IMR-90 (cell line): ENCODE measurements at regions not wholly inside any gene's neighbourhood (a gene's known extent, or its start where the extent isn't known, plus 50 kb on each side); places are given as distances from the start of the nearest gene placed in this dataset.

Experiments used
- ATAC-seq: fragments of 200-7000 bp; cut with Tn5 transposase; 2 replicates; pipeline ENCODE4 v1.9.1; 2020; ENCODE audit warnings: low read depth, mild to moderate bottlenecking, moderate library complexity
- BruUV-seq: library from RNA; stranded (reverse); fragments of 400-500 nt; replicated peaks from 2 replicates; lab custom pipeline; 2021; lab: Mats Ljungman, UMichigan
- CTCF ChIA-PET: fragments of 300-600 bp; formaldehyde crosslinking; extraction: SDS; loops from one replicate; lab custom pipeline; 2021; ENCODE audit warnings: antibody characterized with exemption; lab: Yijun Ruan, JAX
- POLR2A ChIA-PET: fragments of 300-600 bp; sonication (Branson Sonifier 250); formaldehyde crosslinking; loops from one replicate; lab custom pipeline; 2022; ENCODE audit warnings: antibody characterized with exemption; ENCODE audit not compliant: unreplicated experiment; lab: Charles Lee
- DNase-seq: peaks from one replicate; pipeline ENCODE4 v3.0.0; 2013
- H2AFZ ChIP-seq: replicated peaks from 2 replicates; pipeline ENCODE3; 2013; ENCODE audit warnings: low read length, mild to moderate bottlenecking; ENCODE audit not compliant: poor library complexity
- H2AK5ac ChIP-seq: 2 replicates; pipeline ENCODE4 v1.6.1; 2013; ENCODE audit warnings: low read depth, low read length, inconsistent platforms
- H2AK9ac ChIP-seq: replicated peaks from 2 replicates; pipeline ENCODE3; 2013; ENCODE audit warnings: mild to moderate bottlenecking, low read depth, low read length, moderate library complexity; ENCODE audit not compliant: poor library complexity
- H2BK120ac ChIP-seq: 2 replicates; pipeline ENCODE4 v1.6.1; 2013; ENCODE audit warnings: low read depth, low read length, inconsistent platforms
- H2BK15ac ChIP-seq: 3 replicates; pipeline ENCODE4 v1.6.1; 2013; ENCODE audit warnings: low read depth, low read length, inconsistent platforms
- H2BK20ac ChIP-seq: 2 replicates; pipeline ENCODE4 v1.6.1; 2013; ENCODE audit warnings: low read depth, mild to moderate bottlenecking, inconsistent platforms, low read length, moderate library complexity
- H2BK5ac ChIP-seq: 2 replicates; pipeline ENCODE4 v1.6.1; 2013; ENCODE audit warnings: mild to moderate bottlenecking, low read depth, low read length, inconsistent platforms; ENCODE audit not compliant: poor library complexity, severe bottlenecking
- H3K14ac ChIP-seq: replicated peaks from 2 replicates; pipeline ENCODE4 v1.6.1; 2013; ENCODE audit warnings: low read depth, low read length, inconsistent platforms
- H3K18ac ChIP-seq: 2 replicates; pipeline ENCODE4 v1.6.1; 2013; ENCODE audit warnings: low read depth, low read length, control low read depth
- H3K23ac ChIP-seq: 2 replicates; pipeline ENCODE4 v1.6.1; 2013; ENCODE audit warnings: low read depth, low read length, inconsistent platforms
- H3K27ac ChIP-seq: 2 replicates; pipeline ENCODE4 v1.5.1; 2013; ENCODE audit warnings: mild to moderate bottlenecking, control low read depth, low read length; ENCODE audit not compliant: insufficient read depth
- H3K27me3 ChIP-seq: 2 replicates; pipeline ENCODE4 v1.6.1; 2013; ENCODE audit warnings: low read length; ENCODE audit not compliant: control insufficient read depth, insufficient read depth
- H3K36me3 ChIP-seq: 2 replicates; pipeline ENCODE4 v1.6.1; 2013; ENCODE audit warnings: low read length, mixed read lengths; ENCODE audit not compliant: control insufficient read depth, insufficient read depth
- H3K4ac ChIP-seq: 2 replicates; pipeline ENCODE4 v1.6.1; 2013; ENCODE audit warnings: low read depth, low read length, inconsistent platforms
- H3K4me1 ChIP-seq: 2 replicates; pipeline ENCODE4 v1.6.1; 2013; ENCODE audit warnings: low read length, mixed read lengths; ENCODE audit not compliant: control insufficient read depth, insufficient read depth
- H3K4me2 ChIP-seq: 2 replicates; pipeline ENCODE4 v1.6.1; 2013; ENCODE audit warnings: low read depth, mild to moderate bottlenecking, control low read depth, low read length, moderate library complexity
- H3K4me3 ChIP-seq: 2 replicates; pipeline ENCODE4 v1.5.1; 2013; ENCODE audit warnings: low read depth, mild to moderate bottlenecking, control low read depth, low read length, moderate library complexity; ENCODE audit not compliant: insufficient read depth
- H3K56ac ChIP-seq: 2 replicates; pipeline ENCODE4 v1.6.1; 2013; ENCODE audit warnings: low read length, inconsistent platforms; ENCODE audit not compliant: insufficient read depth; ENCODE audit errors: extremely low read depth
- H3K79me1 ChIP-seq, 2 experiments: 2 replicates each; pipeline ENCODE4 v1.6.1; 2013; ENCODE audit warnings: low read length in 2 of 2, inconsistent platforms in 1 of 2, low read depth in 1 of 2
- H3K9ac ChIP-seq: 2 replicates; pipeline ENCODE4 v1.6.1; 2013; ENCODE audit warnings: low read depth, low read length, control low read depth
- H3K9me1 ChIP-seq: 2 replicates; pipeline ENCODE4 v1.6.1; 2013; ENCODE audit warnings: low read length, inconsistent platforms; ENCODE audit not compliant: insufficient read depth
- H3K9me3 ChIP-seq: 2 replicates; pipeline ENCODE4 v1.6.1; 2013; ENCODE audit warnings: low read length; ENCODE audit not compliant: control insufficient read depth, insufficient read depth
- H4K20me1 ChIP-seq: 2 replicates; pipeline ENCODE4 v1.6.1; 2013; ENCODE audit warnings: low read length, inconsistent platforms; ENCODE audit not compliant: insufficient read depth
- H4K5ac ChIP-seq: 2 replicates; pipeline ENCODE4 v1.6.1; 2013; ENCODE audit warnings: mild to moderate bottlenecking, low read depth, low read length, control low read depth
- H4K8ac ChIP-seq, 2 experiments: 2 replicates each; pipeline ENCODE4 v1.6.1; 2013; ENCODE audit warnings: low read depth in 2 of 2, low read length in 2 of 2, control low read depth in 1 of 2, inconsistent platforms in 1 of 2
- H4K91ac ChIP-seq: 2 replicates; pipeline ENCODE4 v1.6.1; 2013; ENCODE audit warnings: low read depth, low read length, inconsistent platforms; ENCODE audit not compliant: insufficient read depth
- BHLHE40 ChIP-seq: fragments of 150-350 bp; IDR thresholded peaks from 2 replicates; pipeline ENCODE4 v1.6.1; 2016; ENCODE audit warnings: mild to moderate bottlenecking, low read depth, low read length
- CEBPB ChIP-seq: IDR thresholded peaks from 2 replicates; pipeline ENCODE4 v1.6.1; 2012; ENCODE audit warnings: low read depth, low read length, improper control_type of control experiment
- CHD1 ChIP-seq: IDR thresholded peaks from 2 replicates; pipeline ENCODE4 v1.6.1; 2012; ENCODE audit warnings: low read depth, low read length, improper control_type of control experiment
- FOS ChIP-seq: fragments of 150-350 bp; IDR thresholded peaks from 2 replicates; pipeline ENCODE4 v1.6.1; 2016; ENCODE audit warnings: low read depth, low read length
- MAFK ChIP-seq: IDR thresholded peaks from 2 replicates; pipeline ENCODE4 v1.6.1; 2012; ENCODE audit warnings: low read depth, low read length, improper control_type of control experiment
- MAZ ChIP-seq: IDR thresholded peaks from 2 replicates; pipeline ENCODE4 v1.6.1; 2012; ENCODE audit warnings: low read depth, mild to moderate bottlenecking, low read length, improper control_type of control experiment, moderate library complexity, borderline replicate concordance
- MXI1 ChIP-seq: IDR thresholded peaks from 2 replicates; pipeline ENCODE4 v1.6.1; 2012; ENCODE audit warnings: low read depth, mild to moderate bottlenecking, low read length, moderate library complexity, borderline replicate concordance
- NFE2L2 ChIP-seq: fragments of 150-350 bp; IDR thresholded peaks from 2 replicates; pipeline ENCODE4 v1.6.1; 2016; ENCODE audit warnings: low read depth, mild to moderate bottlenecking, low read length
- POLR2A ChIP-seq: IDR thresholded peaks from 2 replicates; pipeline ENCODE4 v1.6.1; 2012; ENCODE audit warnings: mild to moderate bottlenecking, low read depth, low read length
- RAD21 ChIP-seq: IDR thresholded peaks from 2 replicates; pipeline ENCODE4 v1.6.1; 2012; ENCODE audit warnings: low read length, improper control_type of control experiment
- RCOR1 ChIP-seq: IDR thresholded peaks from 2 replicates; pipeline ENCODE4 v1.6.1; 2012; ENCODE audit warnings: mild to moderate bottlenecking, low read length, improper control_type of control experiment; ENCODE audit not compliant: insufficient replicate concordance
- RFX5 ChIP-seq: IDR thresholded peaks from 2 replicates; pipeline ENCODE4 v1.8.0; 2012; ENCODE audit warnings: low read depth, mild to moderate bottlenecking, low read length, moderate library complexity
- SMC3 ChIP-seq: fragments of 150-350 bp; IDR thresholded peaks from 2 replicates; pipeline ENCODE4 v1.6.1; 2016; ENCODE audit warnings: low read depth, mild to moderate bottlenecking, antibody characterized with exemption, low read length, moderate library complexity
- WGBS, 2 experiments: methylation state at CpG; one replicate each; pipeline versions ENCODE4 v1.1.5 to v1.1.7; 2013; ENCODE audit warnings: missing lambda C conversion rate in 2 of 2; ENCODE audit not compliant: insufficient read length in 1 of 2; ENCODE audit errors: extremely low coverage in 2 of 2; 5-methylcytosine and 5-hydroxymethylcytosine counted together
- dilution Hi-C: fragments of 300-500 bp; cut with HindIII; formaldehyde crosslinking; loops from one replicate; pipeline ENCODE4 v1.14.3; 2018; ENCODE audit warnings: low sequenced_read_pairs; ENCODE audit not compliant: unreplicated experiment
- in situ Hi-C: fragments of 300-500 bp; cut with MboI; formaldehyde crosslinking; loops from 3 replicates; pipeline ENCODE4 v1.14.3; 2019; ENCODE audit warnings: low sequenced_read_pairs, inconsistent platforms, mixed read lengths
- intact Hi-C: fragments of 100-400 bp; cut with micrococcal nuclease; formaldehyde crosslinking; loops from 2 replicates; pipeline ENCODE4 v1.10.0; 2022
- TF ChIP-seq, protein P1 (sequence below): fragments of 150-350 bp; IDR thresholded peaks from 2 replicates; pipeline ENCODE4 v1.6.1; 2017; ENCODE audit warnings: mild to moderate bottlenecking, antibody characterized with exemption, low read length, low read depth
- TF ChIP-seq, protein P2 (sequence below): fragments of 150-350 bp; IDR thresholded peaks from 2 replicates; pipeline ENCODE4 v1.6.1; 2016; ENCODE audit warnings: low read depth, mild to moderate bottlenecking, low read length, moderate library complexity, borderline replicate concordance
- TF ChIP-seq, protein P3 (sequence below): conservative IDR thresholded peaks from 2 replicates; pipeline ENCODE4 v1.5.1; 2012; ENCODE audit warnings: mild to moderate bottlenecking, low read depth, low read length, improper control_type of control experiment

DNA sequence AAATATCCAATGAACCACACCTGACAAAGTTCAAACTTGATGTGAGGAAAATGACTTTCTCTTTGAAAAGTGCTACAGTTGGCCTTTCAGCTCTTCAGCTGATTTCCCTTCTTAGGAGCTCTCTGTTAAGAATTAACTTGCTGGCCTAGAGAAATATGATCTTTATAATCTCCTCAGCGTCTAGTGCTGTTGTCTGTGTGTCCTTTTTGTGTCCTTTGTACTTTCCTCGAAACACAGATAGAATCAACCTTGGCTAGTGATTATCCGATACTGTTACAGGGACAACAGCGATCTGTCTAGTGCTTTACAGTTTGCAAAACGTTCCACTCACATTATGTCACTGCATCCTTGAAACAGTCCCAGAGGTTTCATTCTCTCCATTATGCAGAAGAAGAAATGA lies 162.8 kb upstream of the RMST start:
- no CpG with 5 or more reads among the region's 5 CpGs for WGBS, 2 experiments
- DNase-seq = no peak
- CTCF ChIA-PET = no interaction called here

More for the DNA sequence above, 162.8 kb upstream of the RMST start:
- Histone ChIP-seq H3K36me3 (no peaks in the 10 kb centered on the region), H4K20me1 (no peaks in the 10 kb centered on the region), H4K5ac (no peak overlapping the region), H2AK5ac (no peak overlapping the region), H2BK120ac (no peak overlapping the region), H3K27ac (no peak overlapping the region), H3K4ac (no peak overlapping the region), H4K91ac (no peak overlapping the region), H2AFZ (no peak overlapping the region), H3K14ac (no peak overlapping the region), H2BK20ac (no peak overlapping the region), H3K9me3 (0 out of 2 replicates have a peak, but pooled peaks cover 1% of the 10 kb centered on the region), H3K27me3 (no peaks in the 10 kb centered on the region), H2AK9ac (no peak overlapping the region), H3K9me1 (no peaks in the 10 kb centered on the region), H3K9ac (no peak overlapping the region), H3K56ac (no peak overlapping the region), H3K4me1 (no peaks in the 10 kb centered on the region), H4K8ac (no peak overlapping the region), H2BK5ac (no peak overlapping the region), H3K18ac (no peak overlapping the region), H3K4me2 (no peak overlapping the region), H2BK15ac (no peak overlapping the region), H3K79me1 (no peaks in the 10 kb centered on the region), H3K23ac (no peak overlapping the region), H3K4me3 (no peak overlapping the region)
- dilution Hi-C loops = no loop called here
- in situ Hi-C loops = loop anchor here (10.0 to 25.0 kb wide), 2 partner anchors 715 to 1087 kb away; no protein-coding TSS in a partner anchor
- TF ChIP-seq MXI1 = no peak
- TF ChIP-seq MAFK = no peak
- TF ChIP-seq BHLHE40 = no peak
- no peak for TF ChIP-seq RAD21
- TF ChIP-seq, protein P1, sequence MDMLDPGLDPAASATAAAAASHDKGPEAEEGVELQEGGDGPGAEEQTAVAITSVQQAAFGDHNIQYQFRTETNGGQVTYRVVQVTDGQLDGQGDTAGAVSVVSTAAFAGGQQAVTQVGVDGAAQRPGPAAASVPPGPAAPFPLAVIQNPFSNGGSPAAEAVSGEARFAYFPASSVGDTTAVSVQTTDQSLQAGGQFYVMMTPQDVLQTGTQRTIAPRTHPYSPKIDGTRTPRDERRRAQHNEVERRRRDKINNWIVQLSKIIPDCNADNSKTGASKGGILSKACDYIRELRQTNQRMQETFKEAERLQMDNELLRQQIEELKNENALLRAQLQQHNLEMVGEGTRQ = no peak
- no peak for TF ChIP-seq CHD1
- TF ChIP-seq POLR2A = no peak
- TF ChIP-seq FOS = no peak
- TF ChIP-seq MAZ = no peak
- TF ChIP-seq SMC3 = no peak
- TF ChIP-seq RCOR1 = no peak
- TF ChIP-seq, protein P2, sequence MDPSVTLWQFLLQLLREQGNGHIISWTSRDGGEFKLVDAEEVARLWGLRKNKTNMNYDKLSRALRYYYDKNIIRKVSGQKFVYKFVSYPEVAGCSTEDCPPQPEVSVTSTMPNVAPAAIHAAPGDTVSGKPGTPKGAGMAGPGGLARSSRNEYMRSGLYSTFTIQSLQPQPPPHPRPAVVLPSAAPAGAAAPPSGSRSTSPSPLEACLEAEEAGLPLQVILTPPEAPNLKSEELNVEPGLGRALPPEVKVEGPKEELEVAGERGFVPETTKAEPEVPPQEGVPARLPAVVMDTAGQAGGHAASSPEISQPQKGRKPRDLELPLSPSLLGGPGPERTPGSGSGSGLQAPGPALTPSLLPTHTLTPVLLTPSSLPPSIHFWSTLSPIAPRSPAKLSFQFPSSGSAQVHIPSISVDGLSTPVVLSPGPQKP = no peak
- TF ChIP-seq RFX5 = no peak
- no peak for TF ChIP-seq NFE2L2
- TF ChIP-seq, protein P3, sequence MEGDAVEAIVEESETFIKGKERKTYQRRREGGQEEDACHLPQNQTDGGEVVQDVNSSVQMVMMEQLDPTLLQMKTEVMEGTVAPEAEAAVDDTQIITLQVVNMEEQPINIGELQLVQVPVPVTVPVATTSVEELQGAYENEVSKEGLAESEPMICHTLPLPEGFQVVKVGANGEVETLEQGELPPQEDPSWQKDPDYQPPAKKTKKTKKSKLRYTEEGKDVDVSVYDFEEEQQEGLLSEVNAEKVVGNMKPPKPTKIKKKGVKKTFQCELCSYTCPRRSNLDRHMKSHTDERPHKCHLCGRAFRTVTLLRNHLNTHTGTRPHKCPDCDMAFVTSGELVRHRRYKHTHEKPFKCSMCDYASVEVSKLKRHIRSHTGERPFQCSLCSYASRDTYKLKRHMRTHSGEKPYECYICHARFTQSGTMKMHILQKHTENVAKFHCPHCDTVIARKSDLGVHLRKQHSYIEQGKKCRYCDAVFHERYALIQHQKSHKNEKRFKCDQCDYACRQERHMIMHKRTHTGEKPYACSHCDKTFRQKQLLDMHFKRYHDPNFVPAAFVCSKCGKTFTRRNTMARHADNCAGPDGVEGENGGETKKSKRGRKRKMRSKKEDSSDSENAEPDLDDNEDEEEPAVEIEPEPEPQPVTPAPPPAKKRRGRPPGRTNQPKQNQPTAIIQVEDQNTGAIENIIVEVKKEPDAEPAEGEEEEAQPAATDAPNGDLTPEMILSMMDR = no peak
- TF ChIP-seq CEBPB = no peak
- no TSS peak for BruUV-seq
- intact Hi-C loops = no loop called here
- POLR2A ChIA-PET = no interaction called here
- no peak for ATAC-seq
